ENCODE measurements at regions not wholly inside any gene's neighbourhood (a gene's known extent, or its start where the extent isn't known, plus 50 kb on each side); places are given as distances from the start of the nearest gene placed in this dataset.
"Not testable (repeated sequence)": the region's sequence is repeated elsewhere in the genome, so short reads cannot be mapped to it uniquely, and the experiment has no call there.

DNA sequence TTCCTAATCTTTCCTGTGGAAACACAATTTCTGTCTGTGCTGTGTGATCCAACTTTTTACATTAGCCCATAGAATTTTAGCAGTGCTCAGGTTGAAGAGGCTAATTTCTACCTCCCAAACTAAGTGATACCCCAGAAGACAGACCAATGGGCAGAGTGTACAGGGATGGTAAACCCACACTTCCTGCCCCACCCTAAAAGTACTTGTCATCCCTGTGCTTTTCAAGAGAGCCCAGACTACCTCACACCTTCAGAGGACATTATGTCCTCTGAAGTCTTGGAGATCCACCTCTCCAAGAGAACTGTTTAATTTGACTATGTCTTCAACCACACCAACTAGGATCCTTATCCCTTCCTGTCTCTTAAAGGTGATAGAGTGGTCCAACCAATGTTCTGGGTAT, 82.0 kb upstream of the ACSL1 start:
- TF ChIP-seq, protein P1, sequence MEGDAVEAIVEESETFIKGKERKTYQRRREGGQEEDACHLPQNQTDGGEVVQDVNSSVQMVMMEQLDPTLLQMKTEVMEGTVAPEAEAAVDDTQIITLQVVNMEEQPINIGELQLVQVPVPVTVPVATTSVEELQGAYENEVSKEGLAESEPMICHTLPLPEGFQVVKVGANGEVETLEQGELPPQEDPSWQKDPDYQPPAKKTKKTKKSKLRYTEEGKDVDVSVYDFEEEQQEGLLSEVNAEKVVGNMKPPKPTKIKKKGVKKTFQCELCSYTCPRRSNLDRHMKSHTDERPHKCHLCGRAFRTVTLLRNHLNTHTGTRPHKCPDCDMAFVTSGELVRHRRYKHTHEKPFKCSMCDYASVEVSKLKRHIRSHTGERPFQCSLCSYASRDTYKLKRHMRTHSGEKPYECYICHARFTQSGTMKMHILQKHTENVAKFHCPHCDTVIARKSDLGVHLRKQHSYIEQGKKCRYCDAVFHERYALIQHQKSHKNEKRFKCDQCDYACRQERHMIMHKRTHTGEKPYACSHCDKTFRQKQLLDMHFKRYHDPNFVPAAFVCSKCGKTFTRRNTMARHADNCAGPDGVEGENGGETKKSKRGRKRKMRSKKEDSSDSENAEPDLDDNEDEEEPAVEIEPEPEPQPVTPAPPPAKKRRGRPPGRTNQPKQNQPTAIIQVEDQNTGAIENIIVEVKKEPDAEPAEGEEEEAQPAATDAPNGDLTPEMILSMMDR (IDR thresholded peaks at IDR 0.05), result no peak
- H3K4me1 ChIP-seq, result no peaks in the 10 kb centered on the region
- H3K27me3 ChIP-seq, result no peaks in the 10 kb centered on the region
- no peak overlapping the region for H3K27ac ChIP-seq
- peaks cover 0 to 14% (median 9%) of the 10 kb centered on the region in 3 donors for H3K9me3 ChIP-seq
- no peak overlapping the region for H3K4me3 ChIP-seq
- no peak for DNase-seq
- no peaks in the 10 kb centered on the region for H3K36me3 ChIP-seq
- intact Hi-C loops (cut with DNase I; ENCODE audit: low total_unique reads), result no loop called here

DNA sequence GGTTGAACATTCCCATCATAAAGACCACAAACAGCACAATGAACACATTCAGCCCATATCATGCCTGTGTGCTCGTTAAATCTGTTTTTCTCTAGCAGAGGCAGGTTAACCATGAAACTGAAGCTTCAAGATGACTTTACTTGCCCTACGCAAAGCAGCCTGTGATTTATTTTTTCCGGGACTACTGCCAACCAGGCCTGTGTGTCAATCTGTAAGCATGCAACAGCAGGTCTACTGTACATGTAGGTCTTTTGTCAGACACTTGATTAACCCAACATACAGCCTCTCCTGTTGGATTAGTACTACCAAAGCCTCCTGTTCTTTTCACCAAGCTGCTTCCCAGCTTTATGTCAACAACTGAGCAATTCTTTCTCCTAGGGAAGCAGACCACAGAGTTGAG, 85.5 kb upstream of the ACSL1 start:
- TF ChIP-seq, protein P1 (IDR thresholded peaks at IDR 0.05), result no peak
- Histone ChIP-seq H3K4me1 (no peaks in the 10 kb centered on the region), H3K27me3 (no peaks in the 10 kb centered on the region), H3K4me3 (no peak overlapping the region), H3K27ac (no peak overlapping the region), H3K36me3 (no peaks in the 10 kb centered on the region), H3K9me3 (peaks cover 0 to 21% (median 9%) of the 10 kb centered on the region in 3 donors)
- DNase-seq, result no peak
- intact Hi-C loops (cut with DNase I; ENCODE audit: low total_unique reads), result no loop called here

DNA sequence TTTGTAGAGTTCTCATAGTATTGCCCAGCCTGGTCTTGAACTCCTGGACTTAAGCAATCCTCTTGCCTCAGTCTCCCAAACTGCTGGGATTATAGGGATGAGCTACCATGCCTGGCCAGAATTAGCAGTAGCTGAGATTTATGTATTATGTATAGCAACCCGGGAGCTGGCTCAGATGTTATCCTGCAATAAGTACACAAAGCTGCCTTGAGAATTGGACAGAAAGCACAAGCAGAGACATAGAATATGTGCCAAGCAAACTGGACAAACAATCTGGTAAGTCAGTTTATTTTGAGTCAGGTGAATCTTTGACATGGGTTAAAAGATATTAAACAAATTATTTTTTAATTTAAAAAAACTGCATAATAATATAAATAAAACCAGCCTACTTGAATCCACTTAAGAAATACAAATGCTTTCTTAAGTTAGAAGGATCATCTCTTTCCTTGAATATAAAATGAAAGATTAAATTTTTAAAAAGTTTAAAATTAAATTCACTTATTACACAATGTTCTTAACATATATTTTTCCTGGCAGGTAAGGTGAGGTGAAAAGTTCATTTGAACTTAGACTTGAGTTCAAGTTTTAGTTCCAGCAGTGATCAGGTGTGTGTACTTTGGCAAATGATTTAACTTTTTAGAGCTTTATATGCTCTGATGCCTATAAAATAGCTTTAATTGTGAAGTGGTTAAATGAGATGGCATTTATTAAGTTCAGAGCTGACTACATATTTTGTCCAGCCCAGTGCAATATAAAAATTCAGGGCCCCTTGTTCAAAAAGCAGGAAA, 87.8 kb upstream of the ACSL1 start:
- no peaks in the 10 kb centered on the region for H3K27me3 ChIP-seq
- no peak for DNase-seq
- TF ChIP-seq, protein P1 (IDR thresholded peaks at IDR 0.05), result no peak
- intact Hi-C loops (cut with DNase I; ENCODE audit: low total_unique reads), result no loop called here
- peaks cover 0 to 21% (median 9%) of the 10 kb centered on the region in 3 donors for H3K9me3 ChIP-seq
- no peaks in the 10 kb centered on the region for H3K36me3 ChIP-seq
- H3K27ac ChIP-seq, result no peak overlapping the region
- no peak overlapping the region for H3K4me3 ChIP-seq
- H3K4me1 ChIP-seq, result no peaks in the 10 kb centered on the region

DNA sequence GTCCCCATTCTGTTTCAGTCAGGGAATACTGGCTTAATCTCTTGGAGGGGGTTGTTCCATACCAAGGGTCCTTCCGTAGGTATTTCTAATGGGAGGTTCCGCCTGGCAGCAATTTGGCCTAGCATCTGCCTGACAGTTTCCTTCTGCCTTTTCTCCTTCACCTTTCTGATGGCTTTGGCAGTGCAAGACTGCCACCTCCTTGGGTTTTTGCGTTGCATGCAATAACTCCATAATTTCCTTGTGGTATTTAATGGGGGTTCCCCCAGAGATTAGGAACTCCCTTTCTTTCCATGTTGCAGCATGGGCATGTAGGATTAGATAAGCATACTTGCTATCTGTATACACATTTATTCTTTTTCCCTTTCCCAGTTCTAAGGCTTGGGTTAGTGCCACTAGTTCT, 93.0 kb upstream of the ACSL1 start:
- DNase-seq; H3K27me3 ChIP-seq; H3K27ac ChIP-seq; H3K4me1 ChIP-seq; H3K9me3 ChIP-seq; H3K4me3 ChIP-seq; H3K36me3 ChIP-seq; intact Hi-C loops (cut with DNase I; ENCODE audit: low total_unique reads): not testable (repeated sequence)

DNA sequence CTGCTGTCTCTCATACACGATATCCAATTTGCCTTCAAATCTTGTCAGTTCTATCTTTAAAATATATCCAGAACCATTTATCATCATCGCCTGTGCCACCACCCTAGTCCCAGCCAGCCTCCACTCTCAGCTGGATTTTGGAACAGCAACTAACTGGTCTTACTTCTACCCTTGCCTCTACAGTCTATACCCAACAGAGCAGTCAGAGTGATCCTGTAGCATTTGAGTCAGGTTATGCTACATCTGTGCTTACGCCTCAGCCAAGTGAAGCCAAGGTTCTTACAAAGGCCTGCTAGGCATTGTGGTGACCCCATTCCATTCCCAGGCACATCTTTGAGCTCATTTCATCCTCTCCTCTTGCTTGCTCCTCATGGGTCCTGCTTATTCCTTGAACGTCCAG, 95.7 kb upstream of the ACSL1 start:
- intact Hi-C loops (cut with DNase I; ENCODE audit: low total_unique reads), result no loop called here
- no peaks in the 10 kb centered on the region for H3K4me1 ChIP-seq
- no peaks in the 10 kb centered on the region for H3K9me3 ChIP-seq
- H3K36me3 ChIP-seq, result no peaks in the 10 kb centered on the region
- DNase-seq, result no peak
- H3K27me3 ChIP-seq, result no peaks in the 10 kb centered on the region
- no peak overlapping the region for H3K27ac ChIP-seq
- no peak overlapping the region for H3K4me3 ChIP-seq
- TF ChIP-seq, protein P1 (IDR thresholded peaks at IDR 0.05), result no peak

DNA sequence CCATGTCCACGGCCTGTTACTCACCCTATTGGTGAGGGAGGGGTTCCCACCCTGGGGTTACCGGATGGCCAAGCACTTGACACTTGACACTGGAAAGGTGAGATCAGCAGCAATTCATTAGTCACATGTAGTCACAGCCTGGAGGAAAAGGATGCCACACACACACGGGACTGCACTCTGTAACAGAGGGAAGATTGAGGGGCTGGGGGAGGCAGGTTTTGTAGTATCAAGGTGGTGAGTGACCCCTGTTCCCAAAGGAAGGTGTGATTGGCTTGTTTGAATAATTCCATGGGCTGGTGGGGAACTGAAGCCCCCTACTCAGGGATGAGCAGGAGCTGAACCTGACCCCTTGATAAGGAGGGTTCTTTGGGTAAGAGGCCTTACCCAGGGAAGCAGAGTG, 96.0 kb upstream of the HELT start:
- no peaks in the 10 kb centered on the region for H3K4me1 ChIP-seq
- DNase-seq, result no peak
- no peaks in the 10 kb centered on the region for H3K36me3 ChIP-seq
- no peak overlapping the region for H3K4me3 ChIP-seq
- no peaks in the 10 kb centered on the region for H3K27me3 ChIP-seq
- intact Hi-C loops (cut with DNase I; ENCODE audit: low total_unique reads), result no loop called here
- H3K27ac ChIP-seq, result no peak overlapping the region
- TF ChIP-seq, protein P1 (IDR thresholded peaks at IDR 0.05), result no peak
- H3K9me3 ChIP-seq, result no peaks in the 10 kb centered on the region
